H1 (cell line): ENCODE measurements at regions not wholly inside any gene's neighbourhood (a gene's known extent, or its start where the extent isn't known, plus 50 kb on each side); places are given as distances from the start of the nearest gene placed in this dataset.

ENCODE experiments used
- BCL11A ChIP-seq, 2 experiments: IDR thresholded peaks; one replicate each; pipeline ENCODE4 v1.6.1; 2011; ENCODE audit warnings: low read depth in 2 of 2, low read length in 2 of 2, mild to moderate bottlenecking in 2 of 2
- CBX8 ChIP-seq: fragments of 300-800, 300-1000 bp; sonication (generic); IDR thresholded peaks from 2 replicates; pipeline ENCODE4 v1.7.1; 2016; ENCODE audit warnings: low read depth, low read length, borderline replicate concordance
- CEBPB ChIP-seq: IDR thresholded peaks from 2 replicates; pipeline ENCODE4 v1.6.1; 2012; ENCODE audit warnings: low read depth, low read length
- MAX ChIP-seq: IDR thresholded peaks from 2 replicates; pipeline ENCODE4 v1.6.1; 2012; ENCODE audit warnings: inconsistent platforms
- NRF1 ChIP-seq: IDR thresholded peaks from 2 replicates; pipeline ENCODE4 v1.6.1; 2011; ENCODE audit warnings: mild to moderate bottlenecking, low read depth, low read length, improper control_type of control experiment

DNA sequence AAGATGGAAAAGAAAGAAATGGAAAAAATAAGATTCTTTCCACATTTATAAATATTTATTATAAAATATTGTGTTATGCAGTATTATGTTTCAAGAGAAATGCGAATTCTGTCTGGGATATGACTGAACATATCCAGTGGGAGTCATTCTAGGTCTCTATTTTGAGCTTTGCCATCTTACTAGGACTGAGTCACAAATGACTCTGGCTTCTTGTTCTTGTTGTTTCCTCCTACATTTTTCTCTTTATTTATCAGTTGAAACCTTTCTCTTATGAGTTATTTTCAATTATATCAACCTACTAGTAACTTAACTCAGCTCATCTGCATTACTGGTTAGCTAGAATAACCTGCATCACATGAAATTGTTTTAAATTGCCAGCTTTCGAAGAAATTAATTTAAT lies 1247.3 kb downstream of the SLITRK1 start (continued):
- TF ChIP-seq MAX (no peak), NRF1 (no peak), CEBPB (no peak), CBX8 (no peak), BCL11A (IDR thresholded peaks at IDR 0.05; ENCODE audit: low read depth in 2 of 2, low read length in 2 of 2) (no peak)
